HG03108 (cell line): ENCODE measurements at regions not wholly inside any gene's neighbourhood (a gene's known extent, or its start where the extent isn't known, plus 50 kb on each side); places are given as distances from the start of the nearest gene placed in this dataset.

Source experiments
- ATAC-seq: cut with Tn5 transposase; IDR thresholded peaks from one replicate; pipeline ENCODE4 v1.9.1; 2021; ENCODE audit warnings: moderate library complexity; ENCODE audit not compliant: unreplicated experiment

GRCh38 chrX:149275836-149276235, 229.3 kb downstream of the IDS start:
- no peak for ATAC-seq

- no peak for ATAC-seq
These were observed 230.5 kb downstream of the IDS start for GRCh38 chrX:149274516-149275105.

GRCh38 chrX:149272690-149273463, 232.2 kb downstream of the IDS start:
- ATAC-seq = no peak

- ATAC-seq = no peak
These were observed 237.0 kb downstream of the IDS start for GRCh38 chrX:149267878-149268813.

- ATAC-seq = no peak
These were observed 243.0 kb downstream of the IDS start for GRCh38 chrX:149262086-149262485.

- no peak for ATAC-seq
These were observed 245.9 kb downstream of the IDS start for GRCh38 chrX:149259241-149259640.

- no peak for ATAC-seq
These were observed 249.2 kb downstream of the IDS start for GRCh38 chrX:149255860-149256259.

- no peak for ATAC-seq
These were observed 257.0 kb downstream of the IDS start for GRCh38 chrX:149248073-149248625.

- no peak for ATAC-seq
These were observed 274.4 kb downstream of the IDS start for GRCh38 chrX:149230689-149231088.

- ATAC-seq = no peak
These were observed 281.3 kb downstream of the IDS start for GRCh38 chrX:149223854-149224253.

- ATAC-seq = no peak
These were observed 283.1 kb downstream of the IDS start for GRCh38 chrX:149222040-149222439.

- no peak for ATAC-seq
These were observed 283.9 kb downstream of the IDS start for GRCh38 chrX:149221230-149221629.

- no peak for ATAC-seq
These were observed 291.8 kb downstream of the IDS start for GRCh38 chrX:149213264-149213663.

GRCh38 chrX:149208307-149208706, 296.8 kb downstream of the IDS start:
- no peak for ATAC-seq

- no peak for ATAC-seq
These were observed 297.6 kb downstream of the IDS start for GRCh38 chrX:149207518-149207917.

GRCh38 chrX:149205937-149206336, 299.2 kb downstream of the IDS start:
- ATAC-seq = no peak

- no peak for ATAC-seq
These were observed 300.0 kb downstream of the IDS start for GRCh38 chrX:149205081-149205480.

GRCh38 chrX:149199734-149200133, 305.4 kb downstream of the IDS start:
- no peak for ATAC-seq

GRCh38 chrX:149198980-149199732, 305.9 kb downstream of the IDS start:
- ATAC-seq = no peak

- no peak for ATAC-seq
These were observed 320.0 kb downstream of the IDS start for GRCh38 chrX:149185087-149185486.
